Head of caudate nucleus (tissue), 42 donors: ENCODE measurements at regions not wholly inside any gene's neighbourhood (a gene's known extent, or its start where the extent isn't known, plus 50 kb on each side); places are given as distances from the start of the nearest gene placed in this dataset.

Source experiments
- DNase-seq, 42 donors: peaks; one replicate each; pipeline versions ENCODE4 v3.0.0 to v3.0.0-alpha.2; 2020 to 2021; ENCODE audit warnings: mixed read lengths in 7 of 42
- intact Hi-C: fragments of 100-400 bp; cut with DNase I; formaldehyde crosslinking; loops from one replicate; pipeline ENCODE4 v1.15.0; 2022

DNA sequence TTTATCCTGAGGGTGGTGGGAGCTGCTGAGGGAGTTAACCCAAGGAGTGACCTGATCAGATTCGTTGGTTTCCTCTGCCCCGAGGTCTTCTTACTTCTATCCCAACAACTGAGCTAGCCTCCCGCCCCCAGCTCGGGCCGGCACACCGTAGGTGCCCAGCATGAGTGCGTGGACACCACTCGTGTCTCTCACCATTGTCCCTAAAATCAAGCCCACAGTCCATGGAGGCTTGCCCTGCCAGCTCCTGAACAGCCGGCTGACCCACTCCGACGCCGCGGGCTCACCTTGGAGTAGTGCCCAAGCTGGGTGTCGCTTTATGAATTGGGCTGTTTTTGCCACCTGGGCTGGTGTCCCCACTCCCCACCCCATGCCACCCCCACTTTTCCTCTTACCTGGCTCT lies 59.0 kb upstream of the CCDC167 start:
- intact Hi-C loops, result no loop called here
- no peak for DNase-seq

DNA sequence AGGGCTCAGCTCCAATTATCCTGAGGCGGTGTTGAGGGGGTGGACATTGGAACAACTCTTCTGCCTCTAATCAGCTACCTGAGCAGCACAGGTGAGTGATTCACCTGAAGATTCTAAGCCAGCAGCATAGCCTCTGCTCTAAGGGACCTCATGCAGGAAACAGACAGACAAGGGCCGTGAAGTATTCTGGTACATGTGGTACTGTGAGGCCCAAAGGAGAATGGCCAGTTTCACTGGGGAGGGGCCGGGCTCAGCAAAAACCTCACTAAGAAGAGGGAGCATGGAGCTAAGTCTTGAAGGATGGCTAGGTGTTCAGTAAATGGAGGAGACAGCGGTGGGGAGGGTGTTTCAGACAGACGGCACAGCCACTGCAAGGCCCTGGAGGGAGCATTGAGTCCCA lies 58.5 kb upstream of the CCDC167 start:
- intact Hi-C loops, result no loop called here

DNA sequence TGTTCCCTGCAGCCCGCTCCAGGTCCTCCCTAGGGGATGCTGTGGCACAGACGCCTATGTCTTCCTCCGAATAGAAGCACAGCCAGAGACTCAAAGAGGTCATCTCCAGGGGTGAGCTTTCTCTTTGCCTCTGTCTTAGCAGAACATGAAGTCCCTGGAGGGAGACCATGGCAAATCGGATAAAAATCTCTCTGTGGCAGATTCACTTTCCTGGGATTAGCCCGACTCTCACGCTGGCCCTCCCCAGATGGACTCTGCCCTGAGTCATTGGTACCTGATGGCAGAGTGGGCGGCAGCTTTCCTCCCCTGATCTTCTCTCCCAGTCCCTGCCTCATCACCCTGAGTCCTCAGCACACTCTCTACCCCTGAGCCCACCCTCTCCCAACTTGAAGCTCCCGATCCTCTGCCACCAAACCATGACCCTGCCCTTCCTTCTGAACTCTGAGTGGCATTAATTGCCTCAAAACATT lies 58.0 kb upstream of the CCDC167 start:
- intact Hi-C loops, result no loop called here
- no peak for DNase-seq

More for the DNA sequence above, 58.5 kb upstream of the CCDC167 start:
- peak in 2 of 42 donors; percentile 6 to 29 for DNase-seq

DNA sequence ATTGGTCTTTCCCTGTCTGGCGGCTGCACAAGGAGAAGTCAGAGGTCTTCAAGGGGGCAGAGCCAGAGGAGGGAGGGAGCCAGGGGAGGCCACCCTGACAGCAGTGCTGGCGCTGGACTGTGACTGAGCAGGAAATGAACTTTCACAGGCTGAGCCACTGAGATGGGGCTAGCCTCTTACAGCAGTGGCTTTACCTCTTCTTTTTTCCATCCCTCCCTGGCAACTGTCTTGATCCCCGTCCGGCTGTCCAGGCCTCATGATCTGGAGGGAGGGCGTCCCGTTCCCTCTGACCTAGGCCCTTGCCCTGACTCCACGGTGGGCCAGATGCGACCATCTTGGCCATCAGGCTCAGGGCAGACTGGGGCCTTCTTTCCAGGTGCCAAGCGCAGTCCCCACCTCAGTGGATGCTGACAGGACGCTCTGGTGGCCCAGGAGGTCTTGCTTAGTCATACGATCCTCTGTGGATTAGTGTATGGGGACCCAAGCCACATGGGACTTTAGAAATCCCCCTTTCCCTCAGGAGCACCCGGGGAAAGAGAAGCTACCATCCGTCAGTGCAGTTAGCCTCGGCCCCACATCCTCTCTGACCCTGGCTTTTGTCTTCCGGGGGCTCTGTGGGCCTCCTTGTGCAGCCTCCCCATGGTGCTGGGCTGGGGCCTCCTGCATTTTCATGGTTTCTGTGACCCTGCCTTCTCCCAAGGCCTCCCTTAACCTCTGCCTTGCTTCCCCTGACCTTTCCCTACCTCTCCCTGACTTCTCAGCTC lies 57.4 kb upstream of the CCDC167 start:
- intact Hi-C loops, result no loop called here
- no peak for DNase-seq

DNA sequence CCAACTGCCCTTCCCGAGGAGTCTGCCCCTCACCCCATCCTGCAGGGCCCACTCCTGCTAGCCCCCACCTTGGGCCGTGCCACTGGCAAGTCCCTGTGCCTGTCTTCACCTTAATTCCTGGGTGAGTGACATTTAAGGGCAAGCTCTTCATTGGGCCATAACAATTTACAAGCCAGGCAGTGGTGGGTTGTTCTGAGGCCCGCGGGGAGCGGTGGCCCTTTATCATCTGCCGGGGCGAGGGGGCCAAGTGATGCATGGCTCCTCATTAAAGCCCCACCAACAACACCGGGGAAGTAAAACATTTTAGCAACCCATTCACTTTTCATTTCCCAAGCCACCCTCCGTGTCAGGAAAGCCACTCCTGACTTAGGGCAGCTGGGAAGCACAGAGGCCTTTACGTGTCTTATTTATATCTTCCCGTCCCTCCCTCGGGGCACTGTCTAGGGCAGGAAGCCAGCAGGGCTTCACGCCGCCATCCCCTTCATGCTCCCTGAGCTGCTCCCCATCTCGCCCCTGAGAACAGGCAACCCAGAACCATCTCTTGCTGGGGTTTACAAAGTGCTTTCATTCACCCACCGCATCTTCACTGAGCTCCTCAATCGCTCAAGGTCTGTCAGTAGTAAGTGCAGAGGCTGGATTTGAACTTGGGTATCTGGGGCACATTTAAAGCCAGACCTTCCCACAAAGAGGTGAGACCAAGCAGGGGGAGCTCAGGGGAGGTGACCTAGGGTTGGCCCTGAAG lies 55.5 kb upstream of the CCDC167 start:
- intact Hi-C loops, result no loop called here
- DNase-seq, result no peak

DNA sequence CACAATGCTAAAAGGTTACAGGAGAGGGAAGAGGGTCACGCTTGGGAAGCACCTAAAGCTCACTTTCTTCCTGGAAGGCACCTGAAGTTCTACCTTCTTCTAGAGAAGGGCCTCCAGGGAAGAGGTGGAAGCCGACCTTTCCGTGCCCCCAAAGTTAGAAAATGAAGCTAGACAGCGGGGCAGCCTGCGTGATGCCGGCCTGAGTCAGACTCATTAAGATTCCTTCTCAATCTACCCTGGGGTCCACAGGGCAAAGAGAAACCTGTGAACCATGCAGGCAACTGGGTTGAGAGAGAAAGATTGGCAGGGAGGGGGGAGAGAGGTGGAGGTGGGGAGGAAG lies 54.8 kb upstream of the CCDC167 start:
- intact Hi-C loops, result no loop called here
- DNase-seq, result no peak

DNA sequence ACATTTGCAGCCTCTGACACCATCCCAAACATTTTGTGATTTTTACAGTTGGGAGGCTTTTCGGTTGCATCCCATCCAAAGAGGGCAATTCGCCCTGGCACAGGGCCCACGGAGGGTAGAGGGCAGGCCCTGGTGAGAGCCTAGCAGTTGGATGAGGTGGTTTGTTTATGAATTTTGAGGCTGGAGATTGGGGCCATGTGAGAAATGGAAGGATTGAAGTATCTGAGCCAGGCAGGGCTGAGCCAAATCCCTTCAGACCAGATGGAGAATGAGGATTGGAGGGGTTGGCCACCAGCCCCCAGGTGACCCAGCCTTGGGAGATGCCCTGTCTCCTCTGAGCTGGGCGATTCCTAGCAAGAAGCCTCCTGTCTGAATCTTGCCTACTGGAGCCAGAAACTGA lies 52.6 kb upstream of the CCDC167 start:
- intact Hi-C loops, result no loop called here
- no peak for DNase-seq

DNA sequence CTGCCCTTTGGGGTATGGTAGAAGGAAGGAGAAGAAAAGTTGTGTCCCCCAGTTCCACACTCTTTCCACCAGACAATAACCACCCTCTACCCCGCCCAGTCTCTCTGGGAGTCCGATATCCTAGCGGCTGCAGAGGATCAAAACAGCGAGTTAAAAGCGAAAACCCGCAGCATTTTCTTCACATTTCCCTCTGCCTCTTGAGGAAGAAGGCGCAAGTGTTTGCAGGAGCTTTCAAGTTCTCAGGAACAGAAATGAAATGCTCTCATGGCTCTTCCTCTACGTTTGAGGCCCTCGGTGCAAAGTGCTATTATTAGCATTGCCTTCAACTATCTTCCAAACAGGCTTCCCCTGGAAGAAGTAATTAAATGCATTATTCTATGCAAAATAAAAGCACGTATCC lies 52.2 kb upstream of the CCDC167 start:
- intact Hi-C loops, result no loop called here
- no peak for DNase-seq

DNA sequence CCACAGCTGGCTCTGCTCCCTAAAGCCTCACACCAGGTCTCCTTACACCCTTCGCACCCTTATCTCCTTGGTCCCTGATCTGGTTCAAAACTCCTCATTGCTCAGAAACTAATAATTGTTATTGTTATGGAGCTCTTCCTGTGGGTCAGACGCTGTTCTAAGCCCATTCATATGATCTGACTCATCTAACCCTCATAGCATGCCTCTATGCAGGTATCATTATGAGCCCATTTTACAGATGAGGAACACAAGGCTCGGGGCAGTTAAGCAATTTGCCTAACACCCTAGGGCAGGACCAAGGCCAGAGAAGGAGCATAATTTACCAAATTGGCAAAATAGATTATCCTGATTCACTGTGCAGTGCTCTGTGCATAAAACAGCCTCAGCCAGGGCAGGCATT lies 51.8 kb upstream of the CCDC167 start:
- intact Hi-C loops, result no loop called here

DNA sequence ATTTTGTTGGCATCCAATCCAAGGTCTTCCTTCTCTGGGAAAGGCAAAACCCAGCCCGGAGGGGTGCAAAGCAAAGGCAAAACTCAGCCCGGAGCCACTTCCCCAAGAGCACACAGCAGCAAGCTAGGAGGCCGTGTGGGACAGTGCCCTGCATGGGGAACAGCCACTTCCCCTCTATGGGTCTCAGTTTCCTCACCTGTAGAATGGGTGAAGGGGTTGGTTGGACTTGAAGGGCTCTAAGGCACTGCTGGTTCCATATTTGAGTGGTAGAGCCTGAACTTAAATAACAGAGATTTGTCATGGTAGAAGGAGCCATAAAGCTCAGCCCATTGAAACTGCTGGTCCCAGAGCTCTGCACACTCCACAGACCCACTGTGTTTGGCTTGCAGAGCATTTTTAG lies 51.3 kb upstream of the CCDC167 start:
- intact Hi-C loops, result no loop called here
- no peak for DNase-seq

More for the DNA sequence above, 51.8 kb upstream of the CCDC167 start:
- no peak for DNase-seq

DNA sequence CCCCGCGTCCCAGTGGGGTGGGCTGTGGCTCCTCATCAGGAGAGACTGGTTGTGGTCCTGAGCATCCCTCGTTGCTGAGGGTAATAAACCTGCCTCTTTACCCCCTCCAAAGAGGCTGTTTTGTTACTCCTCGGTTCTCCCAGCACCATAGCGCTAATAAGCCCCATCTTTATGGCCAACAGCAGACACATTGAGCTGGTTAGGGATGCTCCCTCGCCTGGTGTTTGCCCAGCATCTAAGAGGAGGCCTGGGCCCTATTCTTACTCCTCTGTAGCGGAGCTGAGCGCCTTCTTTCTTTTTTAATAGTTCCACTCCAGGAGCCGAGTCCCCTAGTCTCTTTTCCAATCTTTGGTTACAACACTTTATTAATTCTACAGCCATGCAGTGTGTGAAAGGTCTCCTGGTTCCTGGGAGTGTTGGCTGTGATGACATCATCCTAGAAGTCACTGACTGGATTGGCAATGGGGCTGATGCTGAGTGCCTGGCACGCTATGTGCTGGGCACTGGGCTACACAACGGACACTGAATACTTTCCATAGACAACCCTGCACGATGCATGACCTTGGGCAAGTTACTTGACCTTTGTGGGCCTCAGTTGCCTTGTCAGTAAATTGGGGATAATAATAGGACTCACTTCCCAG lies 50.6 kb upstream of the CCDC167 start:
- intact Hi-C loops, result no loop called here
- DNase-seq, result peak in 1 of 42 donors; percentile 15

DNA sequence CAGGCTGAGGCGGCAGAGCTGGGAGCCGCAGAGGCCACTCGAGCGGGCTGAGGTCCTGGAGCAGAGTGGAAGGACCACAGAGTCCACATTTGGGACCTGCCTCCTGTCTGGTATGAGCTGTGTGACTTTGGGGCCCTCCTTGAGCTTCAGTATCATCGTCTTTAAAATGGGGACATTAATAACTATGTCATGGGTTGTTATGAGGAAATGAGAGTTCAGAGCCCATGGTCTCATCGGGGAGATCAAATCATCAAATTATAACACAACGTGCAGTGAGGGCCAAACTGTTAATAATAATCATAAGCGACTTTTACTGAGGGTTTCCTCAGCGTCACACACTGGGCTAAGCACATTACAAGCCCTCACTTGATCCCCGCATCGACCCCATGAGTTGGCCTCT lies 49.9 kb upstream of the CCDC167 start:
- no peak for DNase-seq
- intact Hi-C loops, result no loop called here
